ENCODE measurements at regions not wholly inside any gene's neighbourhood (a gene's known extent, or its start where the extent isn't known, plus 50 kb on each side); places are given as distances from the start of the nearest gene placed in this dataset.

DNA sequence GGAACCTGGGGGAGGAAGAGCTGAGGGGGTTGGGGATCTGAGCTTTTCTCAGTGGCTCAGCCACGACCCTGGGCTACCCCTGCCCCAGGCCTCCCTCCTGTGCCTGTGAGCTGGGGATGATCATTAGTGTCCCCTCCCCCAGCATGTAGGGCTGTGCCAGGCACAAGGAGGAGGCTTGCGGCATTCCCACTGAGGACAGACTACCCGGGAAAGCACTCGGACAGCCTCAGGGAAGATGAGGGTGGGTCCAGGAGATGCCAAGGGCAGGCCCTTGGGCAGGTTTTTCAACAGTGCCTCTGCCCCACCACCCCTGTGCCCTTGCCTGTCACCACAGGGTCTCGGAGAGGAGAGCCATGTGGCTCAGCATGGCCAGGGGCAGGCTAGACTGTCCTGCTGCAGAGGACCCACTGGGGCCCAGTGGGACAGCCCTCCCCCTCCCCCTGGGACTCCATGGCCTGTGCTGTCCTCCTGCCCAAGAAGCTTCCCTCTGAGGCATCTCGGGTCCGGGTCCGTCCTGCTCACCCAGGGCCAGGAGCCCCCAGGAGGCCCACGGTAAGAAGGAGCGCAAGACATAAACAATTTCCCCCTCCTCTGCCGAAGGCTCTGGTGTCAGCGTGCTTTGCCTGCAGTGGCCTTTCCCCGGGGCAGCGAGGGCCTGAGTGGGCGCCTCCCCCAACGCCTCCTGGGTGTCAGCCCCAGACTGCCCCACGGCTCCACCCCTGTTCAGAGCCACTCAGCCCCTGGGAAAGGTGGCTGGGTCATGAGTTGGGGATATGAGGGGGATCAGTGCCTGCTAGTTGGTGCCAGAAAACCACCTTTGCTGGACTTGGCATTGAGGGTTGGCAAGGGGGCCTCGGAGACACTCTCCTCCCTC is 192.5 kb downstream of the GOLGA6L6 start:
- TF ChIP-seq, protein P1, sequence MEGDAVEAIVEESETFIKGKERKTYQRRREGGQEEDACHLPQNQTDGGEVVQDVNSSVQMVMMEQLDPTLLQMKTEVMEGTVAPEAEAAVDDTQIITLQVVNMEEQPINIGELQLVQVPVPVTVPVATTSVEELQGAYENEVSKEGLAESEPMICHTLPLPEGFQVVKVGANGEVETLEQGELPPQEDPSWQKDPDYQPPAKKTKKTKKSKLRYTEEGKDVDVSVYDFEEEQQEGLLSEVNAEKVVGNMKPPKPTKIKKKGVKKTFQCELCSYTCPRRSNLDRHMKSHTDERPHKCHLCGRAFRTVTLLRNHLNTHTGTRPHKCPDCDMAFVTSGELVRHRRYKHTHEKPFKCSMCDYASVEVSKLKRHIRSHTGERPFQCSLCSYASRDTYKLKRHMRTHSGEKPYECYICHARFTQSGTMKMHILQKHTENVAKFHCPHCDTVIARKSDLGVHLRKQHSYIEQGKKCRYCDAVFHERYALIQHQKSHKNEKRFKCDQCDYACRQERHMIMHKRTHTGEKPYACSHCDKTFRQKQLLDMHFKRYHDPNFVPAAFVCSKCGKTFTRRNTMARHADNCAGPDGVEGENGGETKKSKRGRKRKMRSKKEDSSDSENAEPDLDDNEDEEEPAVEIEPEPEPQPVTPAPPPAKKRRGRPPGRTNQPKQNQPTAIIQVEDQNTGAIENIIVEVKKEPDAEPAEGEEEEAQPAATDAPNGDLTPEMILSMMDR (IDR thresholded peaks at IDR 0.05; ENCODE audit: poor library complexity, severe bottlenecking) = no peak
- no peak for TF ChIP-seq EP300 (conservative IDR thresholded peaks at IDR 0.05; ENCODE audit: poor library complexity, severe bottlenecking)

All from neural cell (in vitro differentiated cells).